Sigmoid colon (tissue), 6 donors: ENCODE measurements at regions not wholly inside any gene's neighbourhood (a gene's known extent, or its start where the extent isn't known, plus 50 kb on each side); places are given as distances from the start of the nearest gene placed in this dataset.
"Not testable (repeated sequence)": the region's sequence is repeated elsewhere in the genome, so short reads cannot be mapped to it uniquely, and the experiment has no call there.

Experiments
- DNase-seq: peaks from one replicate; pipeline ENCODE4 v3.0.0-alpha.2; 2019
- H3K27ac ChIP-seq, 4 donors: fragments of 200-600 bp; sonication (generic); one replicate each; pipeline ENCODE4 v1.5.1; 2016 to 2019; ENCODE audit warnings: mild to moderate bottlenecking in 1 of 4
- H3K27me3 ChIP-seq, 3 donors: fragments of 200-600 bp; sonication (generic); one replicate each; pipeline ENCODE4 v1.5.1; 2019; ENCODE audit warnings: mild to moderate bottlenecking in 1 of 3
- H3K36me3 ChIP-seq, 4 donors: fragments of 200-600 bp; sonication (generic); one replicate each; pipeline ENCODE4 v1.5.1; 2016 to 2019
- H3K4me1 ChIP-seq, 4 donors: fragments of 200-600 bp; sonication (generic); one replicate each; pipeline ENCODE4 v1.5.1; 2017 to 2019
- H3K4me3 ChIP-seq, 4 donors: fragments of 200-600 bp; sonication (generic); one replicate each; pipeline ENCODE4 v1.5.1; 2017 to 2019; ENCODE audit warnings: mild to moderate bottlenecking in 2 of 4, moderate library complexity in 1 of 4
- H3K9me3 ChIP-seq, 4 donors: fragments of 200-600 bp in 3 of 4; sonication (generic) in 3 of 4; one replicate each; pipeline versions ENCODE4 v1.5.1 to v1.6.1; 2013 to 2019
- EP300 ChIP-seq, 4 donors: sonication (generic); formaldehyde crosslinking; IDR thresholded peaks; one replicate each; pipeline ENCODE4 v1.6.1; 2017; ENCODE audit warnings: antibody characterized with exemption in 4 of 4
- POLR2A ChIP-seq, 2 donors: fragments of 450-650 bp; IDR thresholded peaks; one replicate each; pipeline ENCODE4 v1.6.1; 2016; ENCODE audit warnings: antibody characterized with exemption in 2 of 2, mild to moderate bottlenecking in 2 of 2, moderate library complexity in 2 of 2
- POLR2AphosphoS5 ChIP-seq, 4 donors: sonication (generic); formaldehyde crosslinking; IDR thresholded peaks; one replicate each; pipeline ENCODE4 v1.6.1; 2017; ENCODE audit warnings: antibody characterized with exemption in 4 of 4
- WGBS, 2 donors: extraction: QIAGEN DNeasy Blood & Tissue Kit; methylation state at CpG; one replicate each; pipeline ENCODE4 v1.1.7; 2013; 5-methylcytosine and 5-hydroxymethylcytosine counted together
- intact Hi-C: fragments of 100-400 bp; cut with DNase I; formaldehyde crosslinking; loops from one replicate; pipeline ENCODE4 v1.15.1; 2023
- TF ChIP-seq, protein P1 (sequence below), 4 experiments: fragments of 450-650 bp in 3 of 4; fragments of 200-600 bp in 1 of 4; IDR thresholded peaks; one replicate each; pipeline ENCODE4 v1.5.1; 2016 to 2019; ENCODE audit warnings: antibody characterized with exemption in 4 of 4, mild to moderate bottlenecking in 3 of 4, moderate library complexity in 2 of 4
- donor health status: healthy with polysubstance abuse.
- donor health status: healthy.

DNA sequence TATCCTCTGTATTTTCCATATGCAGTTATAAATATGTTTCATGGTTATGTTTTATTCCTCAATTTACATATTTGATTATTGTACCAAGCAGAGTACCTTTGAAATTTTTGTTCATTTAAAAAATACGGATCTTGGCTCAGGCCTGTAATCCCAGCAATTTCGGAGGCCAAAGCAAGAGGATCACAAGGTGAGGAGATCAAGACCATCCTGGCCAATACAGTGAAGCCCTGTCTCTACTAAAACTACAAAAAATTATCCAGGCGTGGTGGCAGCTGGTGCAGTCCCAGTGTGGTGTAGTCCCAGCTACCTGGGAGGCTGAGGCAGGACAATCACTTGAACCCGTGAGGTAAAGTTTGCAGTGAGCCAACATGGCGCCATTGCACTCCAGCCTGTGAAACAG, 251.2 kb upstream of the TPTE start:
- intact Hi-C loops, H3K27ac ChIP-seq, H3K36me3 ChIP-seq, DNase-seq, H3K27me3 ChIP-seq, H3K9me3 ChIP-seq, H3K4me3 ChIP-seq, H3K4me1 ChIP-seq: not testable (repeated sequence)
- 59 to 60% methylated on average over 5 of the region's 5 CpGs for WGBS, 2 donors

DNA sequence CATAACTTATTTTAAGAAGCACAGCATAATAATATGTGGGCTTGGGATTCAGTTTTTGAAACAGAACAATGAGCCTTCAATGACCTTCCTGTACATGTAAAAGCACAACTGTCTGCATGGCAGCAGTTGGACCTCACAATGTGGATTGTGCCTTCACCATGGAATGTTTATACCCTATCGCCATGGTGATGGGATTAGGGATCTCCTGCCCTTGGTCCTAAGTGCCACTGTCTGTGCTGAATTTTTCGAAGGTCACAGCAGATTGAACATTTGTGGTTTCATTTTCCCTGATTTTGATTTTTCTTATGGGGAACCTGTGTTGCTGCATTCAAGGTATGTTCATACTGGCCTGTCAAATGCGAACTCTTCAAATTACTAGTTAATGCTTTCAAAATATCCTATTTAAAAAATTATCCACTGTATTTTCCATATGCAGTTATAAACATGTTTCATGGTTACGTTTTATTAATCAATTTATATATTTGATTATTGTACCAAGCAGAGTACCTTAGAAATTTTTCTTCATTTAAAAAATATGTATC, 249.6 kb upstream of the TPTE start:
- H3K4me3 ChIP-seq, H3K27ac ChIP-seq, intact Hi-C loops, H3K36me3 ChIP-seq, H3K9me3 ChIP-seq, H3K4me1 ChIP-seq, H3K27me3 ChIP-seq: not testable (repeated sequence)
- DNase-seq: peak; percentile 53
- 63 to 66% methylated on average over 4 of the region's 4 CpGs for WGBS, 2 donors

DNA sequence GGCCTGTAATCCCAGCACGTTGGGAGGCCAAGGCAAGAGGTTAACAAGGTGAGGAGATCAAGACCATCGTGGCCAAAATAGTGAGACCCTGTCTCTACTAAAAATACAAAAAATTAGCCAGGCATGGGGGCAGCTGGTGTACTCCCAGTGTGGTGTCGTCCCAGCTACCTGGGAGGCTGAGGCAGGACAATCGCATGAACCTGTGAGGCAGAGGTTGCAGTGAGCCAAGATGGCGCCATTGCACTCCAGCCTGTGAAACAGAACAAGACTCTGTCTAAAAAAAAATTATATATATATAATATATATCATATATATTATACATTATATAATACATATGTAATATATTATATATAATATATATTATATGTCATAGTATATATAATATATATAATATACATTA, 249.2 kb upstream of the TPTE start:
- Histone ChIP-seq H3K4me3 (no peak overlapping the region), H3K36me3 (no peaks in the 10 kb centered on the region), H3K27ac (no peak overlapping the region), H3K9me3 (peaks cover 0 to 5% (median 0%) of the 10 kb centered on the region in 4 donors), H3K4me1 (no peaks in the 10 kb centered on the region), H3K27me3 (no peaks in the 10 kb centered on the region)
- DNase-seq: no peak
- WGBS, 2 donors: 63 to 66% methylated on average over 5 of the region's 5 CpGs
- intact Hi-C loops: no loop called here
- TF ChIP-seq, protein P1, sequence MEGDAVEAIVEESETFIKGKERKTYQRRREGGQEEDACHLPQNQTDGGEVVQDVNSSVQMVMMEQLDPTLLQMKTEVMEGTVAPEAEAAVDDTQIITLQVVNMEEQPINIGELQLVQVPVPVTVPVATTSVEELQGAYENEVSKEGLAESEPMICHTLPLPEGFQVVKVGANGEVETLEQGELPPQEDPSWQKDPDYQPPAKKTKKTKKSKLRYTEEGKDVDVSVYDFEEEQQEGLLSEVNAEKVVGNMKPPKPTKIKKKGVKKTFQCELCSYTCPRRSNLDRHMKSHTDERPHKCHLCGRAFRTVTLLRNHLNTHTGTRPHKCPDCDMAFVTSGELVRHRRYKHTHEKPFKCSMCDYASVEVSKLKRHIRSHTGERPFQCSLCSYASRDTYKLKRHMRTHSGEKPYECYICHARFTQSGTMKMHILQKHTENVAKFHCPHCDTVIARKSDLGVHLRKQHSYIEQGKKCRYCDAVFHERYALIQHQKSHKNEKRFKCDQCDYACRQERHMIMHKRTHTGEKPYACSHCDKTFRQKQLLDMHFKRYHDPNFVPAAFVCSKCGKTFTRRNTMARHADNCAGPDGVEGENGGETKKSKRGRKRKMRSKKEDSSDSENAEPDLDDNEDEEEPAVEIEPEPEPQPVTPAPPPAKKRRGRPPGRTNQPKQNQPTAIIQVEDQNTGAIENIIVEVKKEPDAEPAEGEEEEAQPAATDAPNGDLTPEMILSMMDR (IDR thresholded peaks at IDR 0.05): no peak
- TF ChIP-seq POLR2A (IDR thresholded peaks at IDR 0.05) (no peak), POLR2AphosphoS5 (IDR thresholded peaks at IDR 0.05) (no peak), EP300 (IDR thresholded peaks at IDR 0.05) (no peak)

DNA sequence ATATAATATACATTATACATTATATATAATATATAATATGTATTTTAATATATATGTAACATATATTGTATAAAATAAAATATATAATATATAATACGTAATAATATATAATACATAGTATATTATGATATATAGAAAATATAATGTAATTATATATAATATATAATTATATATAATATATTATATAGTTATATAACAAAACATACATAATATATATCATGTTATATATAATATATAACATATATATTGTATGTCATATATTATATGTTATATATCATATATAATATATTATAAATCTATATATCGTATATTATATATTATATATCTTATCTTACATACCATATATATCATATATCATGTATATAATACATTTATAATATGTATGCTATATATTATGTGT, 248.2 kb upstream of the TPTE start:
- TF ChIP-seq POLR2AphosphoS5 (IDR thresholded peaks at IDR 0.05): no peak
- H3K4me3 ChIP-seq: no peak overlapping the region
- no peaks in the 10 kb centered on the region for H3K27me3 ChIP-seq
- intact Hi-C loops: no loop called here
- no peaks in the 10 kb centered on the region for H3K4me1 ChIP-seq
- DNase-seq: no peak
- 50 to 80% methylated on average over 2 of the region's 2 CpGs for WGBS, 2 donors
- H3K27ac ChIP-seq: no peak overlapping the region
- peaks cover 0 to 5% (median 0%) of the 10 kb centered on the region in 4 donors for H3K9me3 ChIP-seq
- no peaks in the 10 kb centered on the region for H3K36me3 ChIP-seq

DNA sequence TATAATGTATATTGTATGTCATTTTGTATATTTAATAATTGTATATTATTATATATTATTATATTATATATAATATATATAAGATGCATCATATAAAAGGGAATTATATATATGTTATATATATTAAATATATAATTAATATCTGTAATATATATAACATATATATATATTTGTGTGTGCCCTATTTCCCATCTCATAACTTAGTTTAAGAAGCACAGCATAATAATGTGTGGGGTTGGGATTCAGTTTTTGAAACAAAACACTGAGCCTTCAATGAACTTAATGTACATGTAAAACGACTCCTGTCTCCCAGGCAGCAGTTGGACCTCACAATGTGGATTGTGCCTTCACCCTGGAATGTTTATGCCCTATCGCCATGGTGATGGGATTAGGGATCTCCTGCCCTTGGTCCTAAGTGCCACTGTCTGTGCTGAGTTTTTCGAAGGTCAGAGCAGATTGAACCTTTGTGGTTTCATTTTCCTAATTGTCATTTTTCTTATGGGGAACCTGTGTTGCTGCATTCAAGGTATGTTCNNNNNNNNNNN, 247.5 kb upstream of the TPTE start:
- H3K4me1 ChIP-seq, DNase-seq, intact Hi-C loops, H3K27ac ChIP-seq, H3K27me3 ChIP-seq, H3K9me3 ChIP-seq, H3K36me3 ChIP-seq, H3K4me3 ChIP-seq: not testable (repeated sequence)
- 72 to 76% methylated on average over 3 of the region's 3 CpGs for WGBS, 2 donors
